ENCODE measurements at regions not wholly inside any gene's neighbourhood (a gene's known extent, or its start where the extent isn't known, plus 50 kb on each side); places are given as distances from the start of the nearest gene placed in this dataset.

- TF ChIP-seq, protein P1, sequence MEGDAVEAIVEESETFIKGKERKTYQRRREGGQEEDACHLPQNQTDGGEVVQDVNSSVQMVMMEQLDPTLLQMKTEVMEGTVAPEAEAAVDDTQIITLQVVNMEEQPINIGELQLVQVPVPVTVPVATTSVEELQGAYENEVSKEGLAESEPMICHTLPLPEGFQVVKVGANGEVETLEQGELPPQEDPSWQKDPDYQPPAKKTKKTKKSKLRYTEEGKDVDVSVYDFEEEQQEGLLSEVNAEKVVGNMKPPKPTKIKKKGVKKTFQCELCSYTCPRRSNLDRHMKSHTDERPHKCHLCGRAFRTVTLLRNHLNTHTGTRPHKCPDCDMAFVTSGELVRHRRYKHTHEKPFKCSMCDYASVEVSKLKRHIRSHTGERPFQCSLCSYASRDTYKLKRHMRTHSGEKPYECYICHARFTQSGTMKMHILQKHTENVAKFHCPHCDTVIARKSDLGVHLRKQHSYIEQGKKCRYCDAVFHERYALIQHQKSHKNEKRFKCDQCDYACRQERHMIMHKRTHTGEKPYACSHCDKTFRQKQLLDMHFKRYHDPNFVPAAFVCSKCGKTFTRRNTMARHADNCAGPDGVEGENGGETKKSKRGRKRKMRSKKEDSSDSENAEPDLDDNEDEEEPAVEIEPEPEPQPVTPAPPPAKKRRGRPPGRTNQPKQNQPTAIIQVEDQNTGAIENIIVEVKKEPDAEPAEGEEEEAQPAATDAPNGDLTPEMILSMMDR (IDR thresholded peaks at IDR 0.05; ENCODE audit: control insufficient read depth, extremely low read depth, insufficient read depth): no peak
- DNase-seq (ENCODE audit: low read depth): no peak
- no peak overlapping the region for H3K4me3 ChIP-seq (ENCODE audit: low read depth, low read length)
These were observed 122.6 kb upstream of the MYCN start for GRCh38 chr2:15817748-15818147.

DNA sequence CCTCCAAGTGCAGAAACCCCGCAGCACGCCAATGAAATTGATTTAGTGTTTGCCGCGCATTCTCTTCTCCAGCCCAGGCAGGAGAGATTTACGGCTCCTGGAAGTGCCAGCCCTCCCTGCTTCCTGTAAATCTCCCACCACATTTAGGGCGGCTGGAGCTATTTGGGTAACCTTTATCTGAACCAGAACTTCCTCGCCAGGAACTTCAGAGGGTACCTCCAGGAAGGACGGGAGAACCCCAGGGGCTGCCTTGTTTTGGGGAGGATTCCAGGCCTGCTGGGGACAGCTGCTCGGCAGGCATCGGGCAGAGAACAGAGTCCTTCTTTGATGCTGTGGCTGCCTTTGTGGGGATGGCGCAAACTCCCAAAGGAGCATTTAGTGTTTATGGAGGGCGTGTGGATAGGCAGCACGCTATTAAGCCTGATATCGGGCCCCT is 122.0 kb upstream of the MYCN start:
- TF ChIP-seq, protein P1 (IDR thresholded peaks at IDR 0.05; ENCODE audit: control insufficient read depth, extremely low read depth, insufficient read depth): no peak
- no peak overlapping the region for H3K4me3 ChIP-seq (ENCODE audit: low read depth, low read length)
- DNase-seq (ENCODE audit: low read depth): no peak

GRCh38 chr2:15818881-15819280 is 121.5 kb upstream of the MYCN start:
- no peak overlapping the region for H3K4me3 ChIP-seq (ENCODE audit: low read depth, low read length)
- TF ChIP-seq, protein P1 (IDR thresholded peaks at IDR 0.05; ENCODE audit: control insufficient read depth, extremely low read depth, insufficient read depth): no peak
- DNase-seq (ENCODE audit: low read depth): no peak

DNA sequence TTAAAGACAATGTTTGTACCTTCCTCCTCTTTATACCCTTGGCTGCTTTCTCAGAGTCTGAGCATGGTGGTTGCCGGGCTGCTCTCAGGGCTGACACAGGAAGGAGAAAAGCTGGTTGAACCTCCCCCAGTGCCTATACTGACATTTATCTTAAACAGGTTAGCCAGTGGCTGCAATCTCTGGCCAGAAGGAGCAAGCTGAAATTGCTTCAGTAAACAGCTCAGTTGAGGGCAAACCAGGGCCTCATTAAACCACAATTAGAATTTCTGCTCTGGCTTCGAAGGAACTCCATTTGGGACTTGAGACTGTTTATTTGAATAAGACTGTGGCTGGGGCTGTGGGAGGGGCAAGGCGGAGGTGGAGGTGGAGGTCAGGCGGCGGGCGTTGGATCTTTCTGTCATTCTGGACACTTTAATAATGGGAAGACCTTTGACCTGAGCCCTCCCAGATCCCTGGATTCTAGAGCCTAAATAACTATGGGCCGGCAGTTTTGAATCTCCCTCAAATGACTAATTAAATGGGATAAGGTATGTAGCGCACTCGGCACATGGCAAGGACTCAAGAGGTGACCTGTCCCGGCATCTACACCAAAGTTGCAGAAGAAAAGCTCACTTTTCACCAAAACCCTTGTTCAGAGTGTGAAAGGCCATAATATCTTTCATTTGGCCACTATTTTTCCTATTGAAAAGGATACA is 120.6 kb upstream of the MYCN start:
- no peak for DNase-seq (ENCODE audit: low read depth)
- TF ChIP-seq, protein P1 (IDR thresholded peaks at IDR 0.05; ENCODE audit: control insufficient read depth, extremely low read depth, insufficient read depth): no peak
- H3K4me3 ChIP-seq (ENCODE audit: low read depth, low read length): no peak overlapping the region

- DNase-seq (ENCODE audit: low read depth): no peak
- no peak overlapping the region for H3K4me3 ChIP-seq (ENCODE audit: low read depth, low read length)
- TF ChIP-seq, protein P1 (IDR thresholded peaks at IDR 0.05; ENCODE audit: control insufficient read depth, extremely low read depth, insufficient read depth): no peak
These were observed 120.1 kb upstream of the MYCN start for GRCh38 chr2:15820257-15820566.

- H3K4me3 ChIP-seq (ENCODE audit: low read depth, low read length): no peak overlapping the region
- TF ChIP-seq, protein P1 (IDR thresholded peaks at IDR 0.05; ENCODE audit: control insufficient read depth, extremely low read depth, insufficient read depth): no peak
- no peak for DNase-seq (ENCODE audit: low read depth)
These were observed 119.4 kb upstream of the MYCN start for GRCh38 chr2:15820927-15821326.

Data from LNCaP clone FGC (cell line).